ENCODE measurements at regions not wholly inside any gene's neighbourhood (a gene's known extent, or its start where the extent isn't known, plus 50 kb on each side); places are given as distances from the start of the nearest gene placed in this dataset.
"Not testable (repeated sequence)": the region's sequence is repeated elsewhere in the genome, so short reads cannot be mapped to it uniquely, and the experiment has no call there.

GRCh38 chr2:65580824-65581223 lies 148.4 kb upstream of the SPRED2 start:
- no peak overlapping the region for H3K27ac ChIP-seq
- TF ChIP-seq ZFX (IDR thresholded peaks at IDR 0.05) = no peak
- TF ChIP-seq CTCF (conservative IDR thresholded peaks at IDR 0.05) = no peak

- H3K27ac ChIP-seq = no peak overlapping the region
- TF ChIP-seq ZFX (IDR thresholded peaks at IDR 0.05) = no peak
- TF ChIP-seq CTCF (conservative IDR thresholded peaks at IDR 0.05) = no peak
Measured at GRCh38 chr2:65579506-65580235, 147.3 kb upstream of the SPRED2 start.

GRCh38 chr2:65577654-65578053 lies 145.3 kb upstream of the SPRED2 start:
- TF ChIP-seq ZFX (IDR thresholded peaks at IDR 0.05) = no peak
- TF ChIP-seq CTCF (conservative IDR thresholded peaks at IDR 0.05) = no peak
- H3K27ac ChIP-seq = no peak overlapping the region

- H3K27ac ChIP-seq = no peak overlapping the region
- TF ChIP-seq CTCF (conservative IDR thresholded peaks at IDR 0.05) (no peak), ZFX (IDR thresholded peaks at IDR 0.05) (no peak)
Measured at GRCh38 chr2:65576861-65577601, 144.6 kb upstream of the SPRED2 start.

- H3K27ac ChIP-seq = no peak overlapping the region
- TF ChIP-seq CTCF (conservative IDR thresholded peaks at IDR 0.05) = no peak
- TF ChIP-seq ZFX (IDR thresholded peaks at IDR 0.05) = no peak
Measured at GRCh38 chr2:65576278-65576677, 143.9 kb upstream of the SPRED2 start.

- TF ChIP-seq ZFX (IDR thresholded peaks at IDR 0.05) (no peak), CTCF (conservative IDR thresholded peaks at IDR 0.05) (no peak)
- no peak overlapping the region for H3K27ac ChIP-seq
Measured at GRCh38 chr2:65574993-65575392, 142.6 kb upstream of the SPRED2 start.

- not testable (repeated sequence) for H3K27ac ChIP-seq
Measured at GRCh38 chr2:65568656-65569440, 136.4 kb upstream of the SPRED2 start.

Data from C4-2B (cell line).